ENCODE measurements at regions not wholly inside any gene's neighbourhood (a gene's known extent, or its start where the extent isn't known, plus 50 kb on each side); places are given as distances from the start of the nearest gene placed in this dataset.
A peak's percentile ranks its signal among the peaks of the same experiment; 100 is the strongest.

GRCh38 chr19:27752530-27753184 is 1460.3 kb downstream of the UQCRFS1 start:
- no peaks in the 10 kb centered on the region for H3K4me1 Mint-ChIP-seq
- no peaks in the 10 kb centered on the region for H3K4me1 ChIP-seq (ENCODE audit: control insufficient read depth in 1 of 2, extremely low read depth in 1 of 2, insufficient read depth in 2 of 2, low read length in 2 of 2)
- H3K4me3 ChIP-seq (ENCODE audit: control insufficient read depth in 1 of 2, extremely low read depth in 1 of 2, low read length in 1 of 2) = no peak overlapping the region
- H3K36me3 Mint-ChIP-seq = no peaks in the 10 kb centered on the region
- DNase-seq (no peak), ATAC-seq (replicated peaks in 1 of 4) (no peak)
- no peaks in the 10 kb centered on the region for H3K9me3 ChIP-seq
- H3K27ac ChIP-seq (ENCODE audit: low read length) = no peak overlapping the region
- no peaks in the 10 kb centered on the region for H3K36me3 ChIP-seq (ENCODE audit: control insufficient read depth in 2 of 2, extremely low read depth in 1 of 2, insufficient read depth in 1 of 2, low read length in 1 of 2)
- no peak overlapping the region for H3K4me3 Mint-ChIP-seq
- H3K27me3 Mint-ChIP-seq = no peaks in the 10 kb centered on the region
- H3K27ac Mint-ChIP-seq = no peak overlapping the region
- H3K27me3 ChIP-seq (replicated peaks in 1 of 2; ENCODE audit: control insufficient read depth in 2 of 2, extremely low read depth in 1 of 2, insufficient read depth in 2 of 2, low read length in 1 of 2) = no peaks in the 10 kb centered on the region
- H3K9me3 Mint-ChIP-seq = peaks cover 13 to 24% (median 14%) of the 10 kb centered on the region in 3 donors
- 90% methylated on average over 6 of the region's 6 CpGs for WGBS (ENCODE audit: insufficient coverage)
- ChIA-PET POLR2A (no interaction called here), CTCF (no interaction called here)

GRCh38 chr19:27751044-27751391 is 1461.9 kb downstream of the UQCRFS1 start:
- H3K27me3 ChIP-seq (replicated peaks in 1 of 2; ENCODE audit: control insufficient read depth in 2 of 2, extremely low read depth in 1 of 2, insufficient read depth in 2 of 2, low read length in 1 of 2) = no peaks in the 10 kb centered on the region
- no peak overlapping the region for H3K4me3 Mint-ChIP-seq
- H3K4me1 Mint-ChIP-seq = peaks cover 2 to 9% (median 4%) of the 10 kb centered on the region in 3 donors
- no peaks in the 10 kb centered on the region for H3K36me3 ChIP-seq (ENCODE audit: control insufficient read depth in 2 of 2, extremely low read depth in 1 of 2, insufficient read depth in 1 of 2, low read length in 1 of 2)
- H3K9me3 Mint-ChIP-seq = peaks cover 13 to 16% (median 15%) of the 10 kb centered on the region in 3 donors
- WGBS (ENCODE audit: insufficient coverage) = 56% methylated on average over 2 of the region's 4 CpGs
- H3K27ac ChIP-seq (ENCODE audit: low read length) = no peak overlapping the region
- no peaks in the 10 kb centered on the region for H3K4me1 ChIP-seq (ENCODE audit: control insufficient read depth in 1 of 2, extremely low read depth in 1 of 2, insufficient read depth in 2 of 2, low read length in 2 of 2)
- peaks cover 2% of the 10 kb centered on the region for H3K36me3 Mint-ChIP-seq
- no peaks in the 10 kb centered on the region for H3K27me3 Mint-ChIP-seq
- no peak for ATAC-seq (replicated peaks in 1 of 4)
- POLR2A ChIA-PET = no interaction called here
- no peak overlapping the region for H3K27ac Mint-ChIP-seq
- no peaks in the 10 kb centered on the region for H3K9me3 ChIP-seq
- H3K4me3 ChIP-seq (ENCODE audit: control insufficient read depth in 1 of 2, extremely low read depth in 1 of 2, low read length in 1 of 2) = no peak overlapping the region
- CTCF ChIA-PET = interaction anchor here in 1 of 2 donors (0.6 kb wide), 1 partner anchor 1635 kb away, joined by 4 read pairs; no protein-coding TSS in a partner anchor
- DNase-seq = no peak

- Histone ChIP-seq H3K36me3 (ENCODE audit: control insufficient read depth in 2 of 2, extremely low read depth in 1 of 2, insufficient read depth in 1 of 2, low read length in 1 of 2) (no peaks in the 10 kb centered on the region), H3K9me3 (no peaks in the 10 kb centered on the region), H3K27ac (ENCODE audit: low read length) (no peak overlapping the region), H3K4me3 (ENCODE audit: control insufficient read depth in 1 of 2, extremely low read depth in 1 of 2, low read length in 1 of 2) (no peak overlapping the region), H3K27me3 (replicated peaks in 1 of 2; ENCODE audit: control insufficient read depth in 2 of 2, extremely low read depth in 1 of 2, insufficient read depth in 2 of 2, low read length in 1 of 2) (no peaks in the 10 kb centered on the region), H3K4me1 (ENCODE audit: control insufficient read depth in 1 of 2, extremely low read depth in 1 of 2, insufficient read depth in 2 of 2, low read length in 2 of 2) (no peaks in the 10 kb centered on the region)
- Mint-ChIP-seq H3K4me3 (no peak overlapping the region), H3K9me3 (peaks cover 11 to 16% (median 14%) of the 10 kb centered on the region in 3 donors), H3K27me3 (no peaks in the 10 kb centered on the region), H3K4me1 (peaks cover 4 to 11% (median 9%) of the 10 kb centered on the region in 3 donors), H3K27ac (no peak overlapping the region), H3K36me3 (peaks cover 4% of the 10 kb centered on the region)
- POLR2A ChIA-PET = no interaction called here
- no peak for DNase-seq
- ATAC-seq (replicated peaks in 1 of 4) = no peak
- CTCF ChIA-PET = interaction anchor here in 1 of 2 donors (0.6 kb wide), 1 partner anchor 1635 kb away, joined by 4 read pairs; no protein-coding TSS in a partner anchor
- 81% methylated on average over 3 of the region's 6 CpGs for WGBS (ENCODE audit: insufficient coverage)
Measured at GRCh38 chr19:27750391-27751043, 1462.4 kb downstream of the UQCRFS1 start.

GRCh38 chr19:27748551-27749152 is 1464.3 kb downstream of the UQCRFS1 start:
- H3K4me1 ChIP-seq (ENCODE audit: control insufficient read depth in 1 of 2, extremely low read depth in 1 of 2, insufficient read depth in 2 of 2, low read length in 2 of 2) = no peaks in the 10 kb centered on the region
- DNase-seq (no peak), ATAC-seq (replicated peaks in 1 of 4) (no peak)
- no peaks in the 10 kb centered on the region for H3K36me3 ChIP-seq (ENCODE audit: control insufficient read depth in 2 of 2, extremely low read depth in 1 of 2, insufficient read depth in 1 of 2, low read length in 1 of 2)
- no peaks in the 10 kb centered on the region for H3K27me3 ChIP-seq (replicated peaks in 1 of 2; ENCODE audit: control insufficient read depth in 2 of 2, extremely low read depth in 1 of 2, insufficient read depth in 2 of 2, low read length in 1 of 2)
- no peak overlapping the region for H3K27ac ChIP-seq (ENCODE audit: low read length)
- peaks cover 4 to 11% (median 9%) of the 10 kb centered on the region in 3 donors for H3K4me1 Mint-ChIP-seq
- H3K4me3 ChIP-seq (ENCODE audit: control insufficient read depth in 1 of 2, extremely low read depth in 1 of 2, low read length in 1 of 2) = no peak overlapping the region
- CTCF ChIA-PET = no interaction called here
- no peak overlapping the region for H3K4me3 Mint-ChIP-seq
- peaks cover 3 to 16% (median 8%) of the 10 kb centered on the region in 3 donors for H3K9me3 Mint-ChIP-seq
- H3K9me3 ChIP-seq = no peaks in the 10 kb centered on the region
- whole genome bisulfite sequencing (ENCODE audit: insufficient coverage) = 88% methylated on average over 1 of the region's 3 CpGs
- H3K36me3 Mint-ChIP-seq = peaks cover 17% of the 10 kb centered on the region
- no peak overlapping the region for H3K27ac Mint-ChIP-seq
- H3K27me3 Mint-ChIP-seq = no peaks in the 10 kb centered on the region
- POLR2A ChIA-PET = no interaction called here

- Mint-ChIP-seq H3K27ac (no peak overlapping the region), H3K36me3 (peaks cover 25% of the 10 kb centered on the region), H3K4me3 (no peak overlapping the region), H3K9me3 (peaks cover 8 to 21% (median 11%) of the 10 kb centered on the region in 3 donors), H3K27me3 (no peaks in the 10 kb centered on the region), H3K4me1 (peaks cover 4 to 11% (median 9%) of the 10 kb centered on the region in 3 donors)
- WGBS (ENCODE audit: insufficient coverage) = 28% methylated on average over 15 of the region's 28 CpGs
- H3K36me3 ChIP-seq (ENCODE audit: control insufficient read depth in 2 of 2, extremely low read depth in 1 of 2, insufficient read depth in 1 of 2, low read length in 1 of 2) = no peaks in the 10 kb centered on the region
- H3K4me3 ChIP-seq (ENCODE audit: control insufficient read depth in 1 of 2, extremely low read depth in 1 of 2, low read length in 1 of 2) = no peak overlapping the region
- H3K9me3 ChIP-seq = no peaks in the 10 kb centered on the region
- H3K27me3 ChIP-seq (replicated peaks in 1 of 2; ENCODE audit: control insufficient read depth in 2 of 2, extremely low read depth in 1 of 2, insufficient read depth in 2 of 2, low read length in 1 of 2) = no peaks in the 10 kb centered on the region
- no peak overlapping the region for H3K27ac ChIP-seq (ENCODE audit: low read length)
- ATAC-seq (replicated peaks in 1 of 4) (peak in 2 of 4 experiments; percentile 30 to 40), DNase-seq (peak in 1 of 35 experiments; percentile 0)
- ChIA-PET CTCF (no interaction called here), POLR2A (no interaction called here)
- no peaks in the 10 kb centered on the region for H3K4me1 ChIP-seq (ENCODE audit: control insufficient read depth in 1 of 2, extremely low read depth in 1 of 2, insufficient read depth in 2 of 2, low read length in 2 of 2)
Measured at GRCh38 chr19:27746691-27747380, 1466.1 kb downstream of the UQCRFS1 start.

- H3K36me3 ChIP-seq (ENCODE audit: control insufficient read depth in 2 of 2, extremely low read depth in 1 of 2, insufficient read depth in 1 of 2, low read length in 1 of 2) = no peaks in the 10 kb centered on the region
- ATAC-seq (replicated peaks in 1 of 4) (no peak), DNase-seq (no peak)
- Mint-ChIP-seq H3K9me3 (peaks cover 11 to 23% (median 11%) of the 10 kb centered on the region in 3 donors), H3K27me3 (no peaks in the 10 kb centered on the region), H3K36me3 (peaks cover 25% of the 10 kb centered on the region), H3K4me1 (peaks cover 4 to 11% (median 9%) of the 10 kb centered on the region in 3 donors), H3K4me3 (no peak overlapping the region), H3K27ac (no peak overlapping the region)
- H3K4me1 ChIP-seq (ENCODE audit: control insufficient read depth in 1 of 2, extremely low read depth in 1 of 2, insufficient read depth in 2 of 2, low read length in 2 of 2) = no peaks in the 10 kb centered on the region
- ChIA-PET POLR2A (no interaction called here), CTCF (no interaction called here)
- H3K27me3 ChIP-seq (replicated peaks in 1 of 2; ENCODE audit: control insufficient read depth in 2 of 2, extremely low read depth in 1 of 2, insufficient read depth in 2 of 2, low read length in 1 of 2) = no peaks in the 10 kb centered on the region
- no peaks in the 10 kb centered on the region for H3K9me3 ChIP-seq
- H3K4me3 ChIP-seq (ENCODE audit: control insufficient read depth in 1 of 2, extremely low read depth in 1 of 2, low read length in 1 of 2) = no peak overlapping the region
- H3K27ac ChIP-seq (ENCODE audit: low read length) = no peak overlapping the region
- 82% methylated on average over 10 of the region's 11 CpGs for WGBS (ENCODE audit: insufficient coverage)
Measured at GRCh38 chr19:27745978-27746542, 1466.9 kb downstream of the UQCRFS1 start.
